HepG2 (cell line): ENCODE measurements at regions not wholly inside any gene's neighbourhood (a gene's known extent, or its start where the extent isn't known, plus 50 kb on each side); places are given as distances from the start of the nearest gene placed in this dataset.

ENCODE experiments used
- ATRX ChIP-seq: sonication (generic); formaldehyde crosslinking; IDR thresholded peaks from 2 replicates; pipeline ENCODE4 v1.4.0; 2020; ENCODE audit warnings: missing genetic modification reagents, borderline replicate concordance
- BHLHE40 ChIP-seq: IDR thresholded peaks from 2 replicates; pipeline ENCODE4 v1.6.1; 2011; ENCODE audit warnings: low read length, improper control_type of control experiment
- CHD4 ChIP-seq: fragments of 200-600 bp; sonication (generic); IDR thresholded peaks from 2 replicates; pipeline ENCODE4 v1.7.0; 2017; ENCODE audit warnings: mild to moderate bottlenecking, low read length, borderline replicate concordance
- EHMT2 ChIP-seq: fragments of 200-600 bp; sonication (generic); IDR thresholded peaks from 2 replicates; pipeline ENCODE4 v1.7.0; 2017; ENCODE audit warnings: antibody characterized with exemption, low read depth, low read length, borderline replicate concordance
- ERF ChIP-seq: IDR thresholded peaks from 2 replicates; pipeline ENCODE4 v1.6.1; 2018; ENCODE audit warnings: missing biosample characterization, missing genetic modification reagents
- GATAD1 ChIP-seq: IDR thresholded peaks from 2 replicates; pipeline ENCODE4 v1.6.1; 2016; ENCODE audit warnings: missing genetic modification reagents, missing compliant biosample characterization
- KLF15 ChIP-seq: sonication (generic); formaldehyde crosslinking; IDR thresholded peaks from 2 replicates; pipeline ENCODE4 v1.8.1; 2023; ENCODE audit warnings: borderline replicate concordance, mild to moderate bottlenecking, inconsistent platforms, missing genetic modification reagents, mixed read lengths
- NFKBIZ ChIP-seq: IDR thresholded peaks from 2 replicates; pipeline ENCODE4 v1.6.1; 2018; ENCODE audit warnings: missing genetic modification reagents, missing compliant biosample characterization
- PAX8 ChIP-seq: sonication (generic); formaldehyde crosslinking; IDR thresholded peaks from 2 replicates; pipeline ENCODE4 v1.8.0; 2022; ENCODE audit warnings: mild to moderate bottlenecking, missing genetic modification reagents, borderline replicate concordance
- SMYD3 ChIP-seq: sonication (generic); formaldehyde crosslinking; IDR thresholded peaks from 2 replicates; pipeline ENCODE4 v1.8.1; 2023; ENCODE audit warnings: mild to moderate bottlenecking, missing genetic modification reagents
- ZBTB25 ChIP-seq: IDR thresholded peaks from 2 replicates; pipeline ENCODE4 v1.6.1; 2018; ENCODE audit warnings: missing genetic modification reagents
- ZNF253 ChIP-seq: sonication (generic); formaldehyde crosslinking; IDR thresholded peaks from 2 replicates; pipeline ENCODE4 v1.8.0; 2022; ENCODE audit warnings: mild to moderate bottlenecking, missing genetic modification reagents, borderline replicate concordance
- ZNF282 ChIP-seq: fragments of 450-650 bp; IDR thresholded peaks from 2 replicates; pipeline ENCODE4 v1.6.1; 2018; ENCODE audit not compliant: partially characterized antibody
- ZNF414 ChIP-seq: sonication (generic); formaldehyde crosslinking; IDR thresholded peaks from 2 replicates; pipeline ENCODE4 v1.5.0; 2020; ENCODE audit warnings: missing genetic modification reagents
- ZNF501 ChIP-seq: sonication (generic); formaldehyde crosslinking; IDR thresholded peaks from 2 replicates; pipeline ENCODE4 v1.5.1; 2020; ENCODE audit warnings: mild to moderate bottlenecking, moderate library complexity, missing genetic modification reagents
- ZNF577 ChIP-seq: sonication (generic); formaldehyde crosslinking; IDR thresholded peaks from 2 replicates; pipeline ENCODE4 v1.4.0; 2020; ENCODE audit warnings: mild to moderate bottlenecking, low read depth, missing genetic modification reagents, borderline replicate concordance
- ZNF619 ChIP-seq: sonication (generic); formaldehyde crosslinking; IDR thresholded peaks from 2 replicates; pipeline ENCODE4 v1.4.0; 2020; ENCODE audit warnings: mild to moderate bottlenecking, missing genetic modification reagents
- ZNF710 ChIP-seq: sonication (generic); formaldehyde crosslinking; IDR thresholded peaks from 2 replicates; pipeline ENCODE4 v1.5.0; 2020; ENCODE audit warnings: mild to moderate bottlenecking, missing genetic modification reagents, borderline replicate concordance
- ZSCAN20 ChIP-seq: sonication (generic); formaldehyde crosslinking; IDR thresholded peaks from 2 replicates; pipeline ENCODE4 v1.4.0; 2020; ENCODE audit warnings: missing genetic modification reagents, mild to moderate bottlenecking, borderline replicate concordance
- TF ChIP-seq, protein P1 (sequence below): fragments of 450-650 bp; IDR thresholded peaks from 2 replicates; pipeline ENCODE4 v1.6.1; 2017; ENCODE audit warnings: mild to moderate bottlenecking
- TF ChIP-seq, protein P2 (sequence below): fragments of 450-650 bp; IDR thresholded peaks from 2 replicates; pipeline ENCODE4 v1.6.1; 2017

DNA sequence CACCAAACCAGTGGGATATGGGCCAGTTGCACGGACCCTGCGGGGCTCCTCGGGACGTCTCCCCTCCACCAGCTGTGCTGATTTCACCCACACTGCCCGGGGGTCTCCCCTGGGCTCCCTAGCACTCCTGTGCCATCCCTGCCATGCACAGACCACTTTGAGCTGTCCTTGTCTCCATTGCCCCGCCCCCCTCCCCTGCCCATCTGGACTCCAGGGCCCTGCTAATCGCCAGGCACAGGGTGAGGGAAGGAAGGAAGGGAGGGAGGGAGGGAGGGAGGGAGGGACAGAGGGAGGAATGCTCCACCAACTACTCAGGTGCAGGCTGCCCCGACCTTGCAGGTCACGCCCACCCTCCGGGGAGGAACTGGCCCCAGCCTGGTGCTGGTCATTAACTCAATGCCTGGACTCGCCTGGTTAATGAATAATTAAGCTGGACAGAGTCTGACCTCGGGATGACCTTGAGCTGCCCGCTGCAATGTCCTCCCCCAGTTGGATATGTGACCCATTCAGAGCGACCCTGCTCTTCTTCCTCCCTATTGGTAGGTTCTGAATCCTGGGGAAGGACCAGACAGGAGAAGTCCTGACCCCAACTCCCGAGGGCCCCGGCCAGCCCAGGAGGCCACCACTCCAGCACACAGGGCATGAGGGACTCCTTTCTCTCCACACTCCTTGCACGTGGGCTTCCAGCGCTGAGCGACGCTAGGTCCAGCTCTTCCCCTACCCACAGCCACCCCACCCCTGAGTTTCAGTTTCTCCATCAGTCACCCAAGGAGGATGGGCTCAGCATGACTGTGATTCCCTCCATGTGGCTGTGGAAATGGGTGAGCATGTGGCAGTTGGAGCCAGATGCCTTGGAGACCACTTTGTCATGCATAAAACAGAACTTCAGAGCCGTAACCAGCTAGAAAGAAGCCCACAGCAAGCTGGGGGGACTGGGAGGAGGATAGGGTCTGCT, 62.1 kb downstream of the C9orf50 start (continued):
- TF ChIP-seq NFKBIZ (peak; percentile 92), GATAD1 (CRISPR knock-in tag) (0 out of 2 replicates have a peak, but pooled peaks have one; percentile 51), SMYD3 (peak; percentile 97), ZNF414 (CRISPR knock-in tag) (peak; percentile 85; the same call in 1 of the 2 replicates), EHMT2 (no peak), ZNF253 (peak; percentile 95; the same call in 1 of the 2 replicates), PAX8 (CRISPR knock-in tag) (peak; percentile 41; the same call in 1 of the 2 replicates), ATRX (CRISPR knock-in tag) (0 out of 2 replicates have a peak, but pooled peaks have one; percentile 44), ZNF282 (no peak), ZBTB25 (CRISPR knock-in tag) (peak; percentile 67; the same call in 1 of the 2 replicates), ZSCAN20 (CRISPR knock-in tag) (peak; percentile 93; the same call in 1 of the 2 replicates), ZNF619 (no peak), KLF15 (CRISPR knock-in tag) (peak; percentile 97), BHLHE40 (peak; percentile 44), ZNF710 (CRISPR knock-in tag) (peak; percentile 60), ERF (CRISPR knock-in tag) (peak; percentile 93), CHD4 (no peak; the same call in 1 of the 2 replicates), ZNF577 (CRISPR knock-in tag) (no peak), ZNF501 (CRISPR knock-in tag) (peak; percentile 58; the same call in 1 of the 2 replicates)
- TF ChIP-seq, protein P1, sequence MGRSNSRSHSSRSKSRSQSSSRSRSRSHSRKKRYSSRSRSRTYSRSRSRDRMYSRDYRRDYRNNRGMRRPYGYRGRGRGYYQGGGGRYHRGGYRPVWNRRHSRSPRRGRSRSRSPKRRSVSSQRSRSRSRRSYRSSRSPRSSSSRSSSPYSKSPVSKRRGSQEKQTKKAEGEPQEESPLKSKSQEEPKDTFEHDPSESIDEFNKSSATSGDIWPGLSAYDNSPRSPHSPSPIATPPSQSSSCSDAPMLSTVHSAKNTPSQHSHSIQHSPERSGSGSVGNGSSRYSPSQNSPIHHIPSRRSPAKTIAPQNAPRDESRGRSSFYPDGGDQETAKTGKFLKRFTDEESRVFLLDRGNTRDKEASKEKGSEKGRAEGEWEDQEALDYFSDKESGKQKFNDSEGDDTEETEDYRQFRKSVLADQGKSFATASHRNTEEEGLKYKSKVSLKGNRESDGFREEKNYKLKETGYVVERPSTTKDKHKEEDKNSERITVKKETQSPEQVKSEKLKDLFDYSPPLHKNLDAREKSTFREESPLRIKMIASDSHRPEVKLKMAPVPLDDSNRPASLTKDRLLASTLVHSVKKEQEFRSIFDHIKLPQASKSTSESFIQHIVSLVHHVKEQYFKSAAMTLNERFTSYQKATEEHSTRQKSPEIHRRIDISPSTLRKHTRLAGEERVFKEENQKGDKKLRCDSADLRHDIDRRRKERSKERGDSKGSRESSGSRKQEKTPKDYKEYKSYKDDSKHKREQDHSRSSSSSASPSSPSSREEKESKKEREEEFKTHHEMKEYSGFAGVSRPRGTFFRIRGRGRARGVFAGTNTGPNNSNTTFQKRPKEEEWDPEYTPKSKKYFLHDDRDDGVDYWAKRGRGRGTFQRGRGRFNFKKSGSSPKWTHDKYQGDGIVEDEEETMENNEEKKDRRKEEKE = no peak
- TF ChIP-seq, protein P2, sequence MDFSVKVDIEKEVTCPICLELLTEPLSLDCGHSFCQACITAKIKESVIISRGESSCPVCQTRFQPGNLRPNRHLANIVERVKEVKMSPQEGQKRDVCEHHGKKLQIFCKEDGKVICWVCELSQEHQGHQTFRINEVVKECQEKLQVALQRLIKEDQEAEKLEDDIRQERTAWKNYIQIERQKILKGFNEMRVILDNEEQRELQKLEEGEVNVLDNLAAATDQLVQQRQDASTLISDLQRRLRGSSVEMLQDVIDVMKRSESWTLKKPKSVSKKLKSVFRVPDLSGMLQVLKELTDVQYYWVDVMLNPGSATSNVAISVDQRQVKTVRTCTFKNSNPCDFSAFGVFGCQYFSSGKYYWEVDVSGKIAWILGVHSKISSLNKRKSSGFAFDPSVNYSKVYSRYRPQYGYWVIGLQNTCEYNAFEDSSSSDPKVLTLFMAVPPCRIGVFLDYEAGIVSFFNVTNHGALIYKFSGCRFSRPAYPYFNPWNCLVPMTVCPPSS = no peak
